BLaER1 treated with 17β-estradiol and CSF1 and Interleukin-3, amounts not matched to agents 10 nM and 100 nM (cell line): ENCODE measurements at regions not wholly inside any gene's neighbourhood (a gene's known extent, or its start where the extent isn't known, plus 50 kb on each side); places are given as distances from the start of the nearest gene placed in this dataset.

Experiments used
- H3K27ac ChIP-seq, 11 experiments: shearing (Covaris generic); formaldehyde crosslinking; 2 replicates each; pipeline ENCODE4 v1.8.1; 2022
- H3K27me3 ChIP-seq, 11 experiments: shearing (Covaris generic); formaldehyde crosslinking; 2 replicates each; pipeline ENCODE4 v1.8.1; 2022
- H3K36me3 ChIP-seq, 11 experiments: shearing (Covaris generic); formaldehyde crosslinking; 2 replicates each; pipeline ENCODE4 v1.8.1; 2022
- H3K4me1 ChIP-seq, 10 experiments: shearing (Covaris generic); formaldehyde crosslinking; 2 replicates each; pipeline ENCODE4 v1.8.1; 2022
- H3K4me2 ChIP-seq, 11 experiments: shearing (Covaris generic); formaldehyde crosslinking; 2 replicates each; pipeline ENCODE4 v1.8.1; 2022
- H3K4me3 ChIP-seq, 10 experiments: shearing (Covaris generic); formaldehyde crosslinking; 2 replicates each; pipeline ENCODE4 v1.8.1; 2022
- H3K9ac ChIP-seq, 11 experiments: shearing (Covaris generic); formaldehyde crosslinking; 2 replicates each; pipeline ENCODE4 v1.8.1; 2022
- H3K9me3 ChIP-seq, 11 experiments: shearing (Covaris generic); formaldehyde crosslinking; replicated peaks in 1 of 11; 2 replicates each; pipeline ENCODE4 v1.8.1; 2022
- H4K20me1 ChIP-seq, 11 experiments: shearing (Covaris generic); formaldehyde crosslinking; 2 replicates each; pipeline ENCODE4 v1.8.1; 2022
- Cebpa-rat ChIP-seq, 11 experiments: shearing (Covaris generic); IDR thresholded peaks; 2 replicates each; pipeline ENCODE4 v1.8.1; 2022

GRCh38 chr16:73447846-73448245 is 399.9 kb upstream of the ZFHX3 start:
- Histone ChIP-seq H3K36me3 (no peaks in the 10 kb centered on the region), H3K4me3 (no peak overlapping the region), H4K20me1 (no peaks in the 10 kb centered on the region), H3K27ac (no peak overlapping the region), H3K4me1 (no peaks in the 10 kb centered on the region), H3K9me3 (peaks cover 46 to 63% (median 56%) of the 10 kb centered on the region in 11 experiments), H3K9ac (no peak overlapping the region), H3K27me3 (no peaks in the 10 kb centered on the region), H3K4me2 (no peak overlapping the region)
- no peak for TF ChIP-seq Cebpa-rat (IDR thresholded peaks at IDR 0.05)

- no peaks in the 10 kb centered on the region for H3K9me3 ChIP-seq
- no peak overlapping the region for H3K4me3 ChIP-seq
- H3K4me1 ChIP-seq: peaks cover 0 to 4% (median 0%) of the 10 kb centered on the region in 10 experiments; a peak in 1 of 20 replicates
- no peaks in the 10 kb centered on the region for H3K27me3 ChIP-seq
- H3K36me3 ChIP-seq: no peaks in the 10 kb centered on the region
- no peak for TF ChIP-seq Cebpa-rat (IDR thresholded peaks at IDR 0.05)
- no peak overlapping the region for H3K4me2 ChIP-seq
- H3K9ac ChIP-seq: no peak overlapping the region
- H3K27ac ChIP-seq: no peak overlapping the region
- H4K20me1 ChIP-seq: no peaks in the 10 kb centered on the region
These were observed 386.7 kb upstream of the ZFHX3 start for GRCh38 chr16:73434621-73435020.

- H3K4me1 ChIP-seq: peaks cover 0 to 4% (median 0%) of the 10 kb centered on the region in 10 experiments; a peak in 1 of 20 replicates
- H3K4me3 ChIP-seq: no peak overlapping the region
- no peak for TF ChIP-seq Cebpa-rat (IDR thresholded peaks at IDR 0.05)
- no peak overlapping the region for H3K4me2 ChIP-seq
- no peak overlapping the region for H3K9ac ChIP-seq
- H3K27me3 ChIP-seq: no peaks in the 10 kb centered on the region
- H3K9me3 ChIP-seq: no peaks in the 10 kb centered on the region
- no peak overlapping the region for H3K27ac ChIP-seq
- no peaks in the 10 kb centered on the region for H3K36me3 ChIP-seq
- H4K20me1 ChIP-seq: no peaks in the 10 kb centered on the region
These were observed 385.9 kb upstream of the ZFHX3 start for GRCh38 chr16:73433731-73434307.

- TF ChIP-seq Cebpa-rat (IDR thresholded peaks at IDR 0.05): no peak
- H3K9me3 ChIP-seq: no peaks in the 10 kb centered on the region
- H3K27ac ChIP-seq: no peak overlapping the region
- no peaks in the 10 kb centered on the region for H3K36me3 ChIP-seq
- peaks cover 0 to 4% (median 0%) of the 10 kb centered on the region in 10 experiments; a peak in 1 of 20 replicates for H3K4me1 ChIP-seq
- no peak overlapping the region for H3K4me3 ChIP-seq
- H3K9ac ChIP-seq: no peak overlapping the region
- H3K4me2 ChIP-seq: no peak overlapping the region
- H3K27me3 ChIP-seq: no peaks in the 10 kb centered on the region
- no peaks in the 10 kb centered on the region for H4K20me1 ChIP-seq
These were observed 385.2 kb upstream of the ZFHX3 start for GRCh38 chr16:73432850-73433730.

- H3K27ac ChIP-seq: no peak overlapping the region
- H3K27me3 ChIP-seq: no peaks in the 10 kb centered on the region
- no peaks in the 10 kb centered on the region for H3K36me3 ChIP-seq
- TF ChIP-seq Cebpa-rat (IDR thresholded peaks at IDR 0.05): no peak; a peak in 1 of 22 replicates
- no peak overlapping the region for H3K4me3 ChIP-seq
- H3K9ac ChIP-seq: no peak overlapping the region
- H3K4me1 ChIP-seq: peaks cover 0 to 4% (median 0%) of the 10 kb centered on the region in 10 experiments; a peak in 1 of 20 replicates
- no peak overlapping the region for H3K4me2 ChIP-seq
- no peaks in the 10 kb centered on the region for H4K20me1 ChIP-seq
- no peaks in the 10 kb centered on the region for H3K9me3 ChIP-seq
These were observed 382.2 kb upstream of the ZFHX3 start for GRCh38 chr16:73430138-73430537.

- no peak overlapping the region for H3K4me3 ChIP-seq
- no peak overlapping the region for H3K27ac ChIP-seq
- H3K9ac ChIP-seq: no peak overlapping the region
- no peaks in the 10 kb centered on the region for H3K27me3 ChIP-seq
- peaks cover 0 to 4% (median 0%) of the 10 kb centered on the region in 10 experiments; a peak in 1 of 20 replicates for H3K4me1 ChIP-seq
- no peak for TF ChIP-seq Cebpa-rat (IDR thresholded peaks at IDR 0.05)
- H3K36me3 ChIP-seq: no peaks in the 10 kb centered on the region
- no peaks in the 10 kb centered on the region for H4K20me1 ChIP-seq
- H3K9me3 ChIP-seq: no peaks in the 10 kb centered on the region
- no peak overlapping the region for H3K4me2 ChIP-seq
These were observed 380.2 kb upstream of the ZFHX3 start for GRCh38 chr16:73428121-73428520.

- H3K27me3 ChIP-seq: no peaks in the 10 kb centered on the region
- H3K4me3 ChIP-seq: no peak overlapping the region
- H4K20me1 ChIP-seq: no peaks in the 10 kb centered on the region
- no peak overlapping the region for H3K9ac ChIP-seq
- H3K36me3 ChIP-seq: no peaks in the 10 kb centered on the region
- H3K9me3 ChIP-seq: no peaks in the 10 kb centered on the region
- H3K27ac ChIP-seq: no peak overlapping the region
- H3K4me1 ChIP-seq: peaks cover 0 to 2% (median 0%) of the 10 kb centered on the region in 10 experiments; a peak in 1 of 20 replicates
- no peak overlapping the region for H3K4me2 ChIP-seq
- TF ChIP-seq Cebpa-rat (IDR thresholded peaks at IDR 0.05): no peak
These were observed 379.2 kb upstream of the ZFHX3 start for GRCh38 chr16:73427164-73427563.

- H3K4me1 ChIP-seq: no peaks in the 10 kb centered on the region
- no peaks in the 10 kb centered on the region for H3K9me3 ChIP-seq
- H3K9ac ChIP-seq: no peak overlapping the region
- H3K4me2 ChIP-seq: no peak overlapping the region
- no peaks in the 10 kb centered on the region for H3K27me3 ChIP-seq
- TF ChIP-seq Cebpa-rat (IDR thresholded peaks at IDR 0.05): no peak
- no peaks in the 10 kb centered on the region for H3K36me3 ChIP-seq
- H4K20me1 ChIP-seq: no peaks in the 10 kb centered on the region
- no peak overlapping the region for H3K27ac ChIP-seq
- H3K4me3 ChIP-seq: no peak overlapping the region
These were observed 378.7 kb upstream of the ZFHX3 start for GRCh38 chr16:73426433-73427160.

GRCh38 chr16:73420676-73421075 is 372.7 kb upstream of the ZFHX3 start:
- no peaks in the 10 kb centered on the region for H3K4me1 ChIP-seq
- no peak overlapping the region for H3K9ac ChIP-seq
- no peak overlapping the region for H3K27ac ChIP-seq
- no peak for TF ChIP-seq Cebpa-rat (IDR thresholded peaks at IDR 0.05)
- H3K27me3 ChIP-seq: no peaks in the 10 kb centered on the region
- H3K4me2 ChIP-seq: no peak overlapping the region
- no peaks in the 10 kb centered on the region for H4K20me1 ChIP-seq
- H3K36me3 ChIP-seq: no peaks in the 10 kb centered on the region
- H3K9me3 ChIP-seq: no peaks in the 10 kb centered on the region
- H3K4me3 ChIP-seq: no peak overlapping the region
